ENCODE measurements at regions not wholly inside any gene's neighbourhood (a gene's known extent, or its start where the extent isn't known, plus 50 kb on each side); places are given as distances from the start of the nearest gene placed in this dataset.

GRCh38 chr11:70530629-70531185, 132.4 kb downstream of the CTTN start:
- TF ChIP-seq EZH2phosphoT487 (IDR thresholded peaks at IDR 0.05; ENCODE audit: insufficient read depth, low read depth), result no peak
- TF ChIP-seq EZH2 (IDR thresholded peaks at IDR 0.05; ENCODE audit: insufficient read depth, poor library complexity, severe bottlenecking), result no peak

Measured in GM23248 (cell line).